ENCODE measurements at regions not wholly inside any gene's neighbourhood (a gene's known extent, or its start where the extent isn't known, plus 50 kb on each side); places are given as distances from the start of the nearest gene placed in this dataset.
A peak's percentile ranks its signal among the peaks of the same experiment; 100 is the strongest.
"Not testable (repeated sequence)": the region's sequence is repeated elsewhere in the genome, so short reads cannot be mapped to it uniquely, and the experiment has no call there.

GRCh38 chr5:82886911-82887310, 190.3 kb downstream of the TMEM167A start:
- DNase-seq, result no peak

DNA sequence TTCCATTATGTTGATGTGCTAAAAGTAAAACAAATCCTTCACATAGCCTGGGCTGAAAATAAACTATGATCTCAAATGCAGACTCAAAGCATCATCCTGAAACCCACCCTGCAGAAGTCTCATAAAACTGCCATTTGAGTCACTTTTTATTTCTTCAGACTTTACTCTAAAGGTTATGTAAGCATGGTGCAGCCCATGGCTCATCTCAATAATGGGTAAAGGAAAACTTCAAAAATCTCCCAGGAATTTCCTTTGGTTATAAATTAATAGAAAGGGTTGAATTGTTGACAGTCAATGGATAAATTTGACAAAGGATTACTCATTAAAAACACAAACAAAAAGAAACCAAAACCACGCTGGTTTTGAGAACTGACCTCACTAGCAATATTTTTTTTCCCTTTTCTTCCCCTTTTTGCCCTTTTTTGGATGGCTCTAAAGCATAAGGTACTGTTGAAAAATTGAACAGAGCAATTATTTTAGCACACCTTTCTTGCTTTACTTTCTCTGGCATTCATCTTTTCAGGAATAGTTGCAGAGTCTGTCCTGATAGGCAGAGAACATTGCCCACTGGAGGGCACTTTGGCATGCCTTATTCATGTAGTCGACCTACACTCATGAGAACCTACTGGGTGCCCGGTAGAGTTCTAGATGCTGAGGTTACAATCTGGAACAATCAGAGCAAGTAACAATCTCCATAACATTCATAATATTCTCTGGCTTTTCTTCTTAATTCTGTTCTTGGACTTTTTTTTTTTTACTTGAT, 191.4 kb downstream of the TMEM167A start:
- peak in 3 of 4 experiments; percentile 9 to 23 (median 20) for DNase-seq

DNA sequence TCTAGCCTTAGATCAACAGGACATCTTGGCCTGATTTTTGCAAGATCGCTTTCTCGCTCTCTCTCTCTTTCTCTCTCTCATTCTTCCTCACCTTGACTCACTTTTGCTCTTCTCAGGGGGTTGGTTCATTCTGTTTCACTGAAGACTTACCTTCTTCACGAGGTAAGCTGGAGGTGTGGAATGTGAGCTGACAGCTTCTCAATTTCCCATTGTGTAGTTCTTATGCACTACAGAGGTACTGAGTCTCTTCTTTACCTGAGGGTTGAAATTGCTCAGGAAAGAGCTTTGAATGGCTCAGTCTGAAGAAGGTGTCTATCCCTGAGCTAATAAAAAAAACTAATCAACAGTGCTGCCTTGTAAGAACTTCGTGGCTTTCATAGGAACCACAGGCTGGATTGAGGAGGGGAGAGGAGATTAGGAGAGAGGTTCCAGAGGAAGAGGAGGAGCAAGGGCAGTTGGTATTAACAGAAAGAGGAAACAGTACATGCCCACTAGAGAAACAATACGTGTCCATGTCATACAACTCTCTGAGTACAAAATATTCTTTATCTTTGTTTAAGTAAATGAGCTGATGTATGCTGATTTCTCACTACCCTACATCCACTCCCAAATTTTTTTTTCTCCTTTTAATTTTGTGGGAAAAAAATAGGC, 192.2 kb downstream of the TMEM167A start:
- peak in 2 of 4 experiments; percentile 7 to 12 for DNase-seq

DNA sequence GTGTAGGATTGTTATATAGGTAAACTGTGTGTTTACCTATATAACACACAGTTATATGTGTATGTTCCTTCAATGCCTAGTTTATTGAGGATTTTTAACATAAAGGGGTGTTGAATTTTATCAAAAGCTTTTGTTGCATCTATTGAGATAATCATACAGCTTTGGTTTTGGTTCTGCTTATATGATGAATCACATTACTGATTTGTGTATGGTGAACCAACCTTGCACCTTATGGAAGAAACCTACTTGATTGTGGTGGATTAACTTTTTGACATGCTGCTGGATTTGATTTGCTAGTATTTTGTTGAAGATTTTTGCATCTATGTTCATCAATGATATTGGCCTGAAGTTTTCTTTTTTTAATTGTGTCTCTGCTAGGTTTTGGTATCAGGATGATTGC, 194.9 kb downstream of the TMEM167A start:
- DNase-seq, result no peak

DNA sequence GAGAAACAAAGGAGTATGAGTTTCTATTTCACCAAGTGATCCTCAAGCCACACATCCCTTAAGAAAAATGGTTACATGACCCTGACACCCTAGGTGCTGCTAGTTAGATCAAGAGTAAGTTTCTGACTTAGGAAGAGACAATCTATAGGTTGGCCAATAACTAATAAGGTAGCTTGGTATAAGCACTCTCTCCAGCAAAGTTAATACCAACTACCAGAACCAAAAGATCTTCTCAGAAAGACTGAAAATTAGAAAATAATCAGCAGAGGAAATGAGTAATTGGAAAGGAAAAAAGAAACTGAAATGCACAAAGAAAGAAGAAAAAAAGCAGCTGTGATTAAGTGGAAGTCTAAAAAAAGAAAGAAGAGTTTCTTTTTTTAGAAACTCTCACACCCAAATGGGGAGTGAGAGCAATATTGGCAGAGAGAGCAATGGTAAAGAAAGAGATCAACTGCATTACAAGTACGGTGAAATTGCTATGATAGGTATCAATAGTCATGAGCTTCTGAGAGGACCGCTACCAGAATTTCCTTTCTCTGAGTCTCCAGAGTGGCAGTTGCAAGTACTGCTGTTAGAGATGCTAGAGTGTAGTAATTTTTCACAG, 195.5 kb downstream of the TMEM167A start:
- no peak for DNase-seq

DNA sequence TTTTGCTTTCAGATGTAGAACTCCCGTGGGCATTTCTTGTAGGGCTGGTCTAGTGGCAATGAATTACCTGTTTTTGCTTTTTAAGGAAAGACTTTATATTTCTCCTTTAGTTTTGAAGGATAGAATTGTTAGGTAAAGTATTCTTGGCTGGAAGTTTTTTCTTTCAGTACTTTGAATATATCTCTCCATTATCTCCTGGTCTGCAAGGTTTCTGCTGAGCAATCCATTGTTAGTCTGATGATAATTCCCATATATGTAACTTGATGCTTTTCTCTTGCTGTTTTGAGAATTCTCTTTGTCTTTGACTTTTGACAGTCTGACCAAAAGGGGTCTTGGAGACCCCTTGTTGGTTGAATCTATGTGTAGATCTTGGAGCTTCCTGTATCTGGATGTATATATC, 198.1 kb downstream of the TMEM167A start:
- DNase-seq, result no peak

GRCh38 chr5:82873452-82873851, 203.7 kb downstream of the TMEM167A start:
- no peak for DNase-seq

DNA sequence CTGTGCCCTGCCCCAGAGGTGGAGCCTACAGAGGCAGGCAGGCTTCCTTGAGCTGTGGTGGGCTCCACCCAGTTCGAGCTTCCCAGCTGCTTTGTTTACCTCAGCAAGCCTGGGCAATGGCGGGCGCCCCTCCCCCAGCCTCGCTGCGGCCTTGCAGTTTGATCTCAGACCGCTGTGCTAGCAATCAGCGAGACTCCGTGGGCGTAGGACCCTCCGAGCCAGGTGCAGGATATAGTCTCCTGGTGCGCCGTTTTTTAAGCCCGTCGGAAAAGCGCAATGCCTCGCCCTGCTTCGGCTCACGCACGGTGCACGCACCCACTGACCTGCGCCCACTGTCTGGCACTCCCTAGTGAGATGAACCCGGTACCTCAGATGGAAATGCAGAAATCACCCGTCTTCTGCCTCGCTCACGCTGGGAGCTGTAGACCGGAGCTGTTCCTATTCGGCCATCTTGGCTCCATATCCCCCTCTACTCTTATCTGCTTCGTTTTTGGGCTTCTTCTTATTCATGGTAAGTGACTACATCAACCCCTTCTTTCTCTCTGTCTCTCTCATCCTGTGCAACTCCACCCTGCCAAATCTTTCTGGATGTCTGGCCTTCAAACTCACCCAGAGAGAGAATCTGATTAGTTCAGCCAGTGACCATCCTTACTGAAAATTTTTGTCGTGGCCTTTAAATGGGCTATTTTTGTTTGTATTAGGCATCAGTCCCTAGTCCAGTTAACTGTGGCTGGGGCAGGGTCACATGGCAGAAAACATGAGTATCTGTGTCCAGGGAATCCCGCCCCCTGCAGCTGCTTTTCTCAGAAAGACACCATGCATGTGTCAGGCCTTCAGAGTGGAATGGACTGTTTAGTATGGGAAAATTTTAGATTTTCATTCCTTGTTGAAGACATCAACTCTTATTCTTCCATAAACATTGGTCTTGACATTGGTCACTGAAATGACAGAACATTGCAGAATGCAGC, 204.6 kb downstream of the TMEM167A start:
- DNase-seq, result not testable (repeated sequence)

DNA sequence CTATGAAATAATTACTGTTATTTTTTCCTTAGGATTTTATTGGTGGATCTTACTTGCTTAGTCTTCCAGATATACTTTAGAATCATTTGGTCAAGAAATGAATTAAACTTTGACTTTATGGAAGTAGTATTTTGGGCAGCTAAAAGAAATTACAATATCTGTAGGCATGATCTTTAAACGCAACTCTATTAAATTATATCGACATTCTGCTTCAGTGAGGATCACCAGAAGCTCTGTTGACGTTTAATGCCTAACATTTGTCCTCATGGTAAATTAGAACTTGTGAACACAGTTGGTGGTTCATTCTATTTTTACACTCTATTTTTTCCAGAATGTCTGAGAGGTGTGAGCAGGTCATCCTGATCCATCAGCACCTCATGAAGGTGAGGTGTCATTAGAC, 211.6 kb downstream of the TMEM167A start:
- no peak for DNase-seq

DNA sequence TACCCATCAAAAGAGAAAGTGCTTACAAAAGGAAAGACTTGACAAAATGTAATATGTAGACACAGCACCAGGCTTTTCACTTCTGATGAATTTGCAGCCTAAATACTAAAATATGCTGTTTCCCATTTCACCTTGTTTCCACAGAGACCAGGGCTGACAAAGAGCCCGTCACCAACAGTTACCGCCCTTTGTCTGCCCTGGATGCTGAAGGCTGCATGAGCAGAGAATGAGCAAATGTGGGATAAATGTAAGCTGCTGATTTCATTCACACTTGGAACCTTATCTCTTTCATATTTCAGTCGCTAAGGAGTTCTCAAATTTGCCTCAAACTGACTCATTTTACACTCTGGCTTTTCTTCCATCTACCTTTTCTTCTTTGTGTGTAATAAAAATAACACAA, 213.9 kb downstream of the TMEM167A start:
- DNase-seq, result no peak

DNA sequence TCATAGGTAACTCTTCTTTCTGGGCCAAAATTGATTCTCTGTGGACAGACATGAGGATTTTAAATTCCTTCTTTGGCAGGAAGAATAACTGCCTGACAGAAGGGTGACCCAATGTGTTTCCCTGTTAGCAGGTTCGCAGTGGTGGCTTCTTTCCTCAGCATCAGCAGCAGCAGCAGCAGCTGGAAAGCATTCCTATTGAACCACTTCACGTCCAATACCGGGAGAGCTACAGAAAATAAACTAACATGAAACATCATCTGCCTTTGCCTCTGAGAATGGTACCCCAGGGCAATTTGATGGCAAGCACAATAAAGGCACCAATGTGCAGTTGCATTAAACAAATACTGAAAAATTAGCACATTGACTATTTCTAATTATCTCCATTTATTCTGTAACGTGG, 214.5 kb downstream of the TMEM167A start:
- no peak for DNase-seq

GRCh38 chr5:82862261-82862660, 214.9 kb downstream of the TMEM167A start:
- DNase-seq, result no peak

- DNase-seq, result peak in 3 of 4 experiments; percentile 14 to 15 (median 14)
Observed at GRCh38 chr5:82861701-82862100, 215.5 kb downstream of the TMEM167A start.

DNA sequence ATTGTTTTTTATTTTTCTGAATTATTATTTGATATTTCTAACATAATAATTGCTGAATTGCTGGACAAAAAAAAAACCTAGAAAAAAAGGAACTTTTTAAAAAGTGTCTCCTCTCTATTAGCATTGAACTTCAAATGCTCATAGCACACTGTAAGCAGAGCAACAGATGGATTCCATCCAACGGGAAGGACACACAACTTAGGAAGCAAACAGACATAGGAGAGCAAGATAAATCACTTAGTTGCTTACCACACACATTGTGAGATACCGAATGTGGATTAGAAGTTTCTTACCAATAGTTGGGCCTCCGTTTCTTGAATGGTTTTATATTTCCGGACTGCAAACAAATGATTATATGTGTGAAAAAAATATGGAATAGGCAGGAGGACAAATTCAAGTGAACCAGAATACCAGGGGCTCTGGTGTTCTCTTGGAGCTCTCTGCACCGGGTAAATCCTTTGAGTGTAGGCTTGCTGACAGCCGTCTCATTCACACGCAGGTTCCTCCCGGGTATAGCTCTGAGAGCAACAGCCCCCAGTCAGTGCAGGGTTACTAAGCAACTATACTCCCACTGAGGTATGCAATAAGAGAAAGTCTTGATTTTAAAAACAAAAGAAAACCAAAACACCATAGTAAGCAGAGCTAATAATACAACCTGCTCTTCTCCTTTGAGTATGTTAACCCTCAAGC, 217.6 kb downstream of the TMEM167A start:
- no peak for DNase-seq

GRCh38 chr5:82858151-82859025, 218.8 kb downstream of the TMEM167A start:
- no peak for DNase-seq

DNA sequence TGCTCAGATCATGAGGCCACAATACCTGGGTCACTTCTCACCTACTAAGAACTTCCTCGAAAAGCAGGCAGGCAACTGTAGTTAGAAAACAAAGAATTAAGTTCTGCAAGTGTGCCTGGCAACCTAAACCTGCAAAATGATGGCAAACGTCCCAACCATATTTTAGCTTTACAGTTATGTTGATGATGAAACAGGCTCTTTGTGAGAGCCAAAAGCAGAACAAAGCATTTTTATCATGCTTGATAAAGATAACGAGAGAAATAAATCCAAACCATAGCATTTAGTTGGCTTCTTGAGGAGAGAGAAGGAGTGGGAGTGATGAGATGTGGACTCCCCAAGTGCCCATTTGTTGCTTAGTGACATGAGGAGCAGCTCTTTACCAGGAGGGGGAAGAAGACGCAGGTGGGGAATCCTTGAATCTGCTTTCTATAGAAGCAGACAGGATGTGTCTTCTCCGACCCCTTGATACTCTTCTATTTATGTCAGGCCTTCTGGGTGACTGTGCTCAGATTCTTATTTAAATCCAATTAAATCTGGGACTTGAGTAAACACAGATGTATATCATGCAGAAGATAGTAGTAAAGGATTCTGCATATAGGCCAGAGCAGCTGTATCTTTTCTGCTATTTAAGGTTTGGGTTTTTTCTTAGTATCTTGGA, 221.2 kb downstream of the TMEM167A start:
- DNase-seq, result no peak

- no peak for DNase-seq
Observed at GRCh38 chr5:82854956-82855355, 222.2 kb downstream of the TMEM167A start.

DNA sequence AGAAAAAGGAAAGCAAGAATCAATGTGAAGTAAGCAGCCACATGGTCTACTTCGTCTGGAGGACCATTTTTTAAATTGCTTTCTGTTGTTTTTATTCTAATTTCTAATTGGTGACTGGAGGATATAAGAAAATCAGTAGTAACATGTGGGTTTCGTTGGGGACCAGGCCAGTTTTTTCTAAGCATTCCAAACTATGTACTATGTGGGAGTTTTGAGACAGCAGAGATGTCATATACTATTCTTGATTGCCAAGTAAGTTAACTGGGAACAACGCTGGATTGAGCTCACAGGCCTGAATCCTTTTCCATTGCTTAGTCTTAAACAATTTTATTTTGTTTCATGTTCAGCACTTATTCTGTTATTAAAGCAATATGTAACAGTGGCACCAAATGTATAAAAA, 225.7 kb downstream of the TMEM167A start:
- no peak for DNase-seq

DNA sequence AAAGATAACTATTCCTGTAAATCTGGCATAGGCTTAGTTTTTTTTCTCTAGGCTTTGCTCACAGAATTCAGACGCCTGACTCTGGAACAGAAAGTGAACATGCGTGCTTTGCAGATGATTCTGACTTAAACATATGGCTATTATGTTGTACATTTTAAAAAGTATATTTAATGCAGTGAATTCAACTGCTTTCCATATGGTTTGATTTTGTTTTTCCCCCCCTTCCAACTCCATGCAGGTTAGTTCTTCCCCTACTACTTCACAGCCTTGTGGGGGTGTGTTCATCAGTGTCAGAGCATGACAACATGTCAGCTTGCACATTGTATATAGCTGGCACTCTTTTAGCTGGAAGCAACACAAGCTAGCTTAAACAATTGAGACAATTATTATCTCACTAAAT, 226.8 kb downstream of the TMEM167A start:
- no peak for DNase-seq

GRCh38 chr5:82849885-82850284, 227.3 kb downstream of the TMEM167A start:
- DNase-seq, result no peak
